ENCODE measurements at regions not wholly inside any gene's neighbourhood (a gene's known extent, or its start where the extent isn't known, plus 50 kb on each side); places are given as distances from the start of the nearest gene placed in this dataset.
A peak's percentile ranks its signal among the peaks of the same experiment; 100 is the strongest.

DNA sequence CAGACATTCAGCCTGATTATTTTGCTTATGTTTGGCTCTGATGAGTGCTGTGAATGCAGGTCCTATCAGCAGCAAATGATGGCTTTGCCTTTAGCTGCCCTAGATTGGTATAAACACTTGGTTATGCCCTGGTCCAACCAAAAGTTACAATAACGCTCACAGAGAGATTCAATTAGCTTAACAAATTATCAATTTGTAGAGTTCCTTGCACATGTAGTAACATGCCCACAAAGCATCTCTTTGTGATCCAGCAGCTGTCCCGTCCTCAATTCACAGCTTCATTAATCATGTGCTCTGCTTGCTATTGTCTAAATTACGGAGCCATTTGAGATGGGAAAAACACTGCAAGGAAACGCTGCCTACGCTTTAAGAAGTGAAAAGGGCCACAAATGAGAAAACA lies 457.9 kb downstream of the HDGFL1 start:
- Histone ChIP-seq H3K4me3 (ENCODE audit: low read depth, low read length) (no peak overlapping the region), H3K36me3 (no peaks in the 10 kb centered on the region), H3K9me3 (no peaks in the 10 kb centered on the region), H3K4me1 (peaks cover 6% of the 10 kb centered on the region), H3K27me3 (no peaks in the 10 kb centered on the region)
- TF ChIP-seq, protein P1, sequence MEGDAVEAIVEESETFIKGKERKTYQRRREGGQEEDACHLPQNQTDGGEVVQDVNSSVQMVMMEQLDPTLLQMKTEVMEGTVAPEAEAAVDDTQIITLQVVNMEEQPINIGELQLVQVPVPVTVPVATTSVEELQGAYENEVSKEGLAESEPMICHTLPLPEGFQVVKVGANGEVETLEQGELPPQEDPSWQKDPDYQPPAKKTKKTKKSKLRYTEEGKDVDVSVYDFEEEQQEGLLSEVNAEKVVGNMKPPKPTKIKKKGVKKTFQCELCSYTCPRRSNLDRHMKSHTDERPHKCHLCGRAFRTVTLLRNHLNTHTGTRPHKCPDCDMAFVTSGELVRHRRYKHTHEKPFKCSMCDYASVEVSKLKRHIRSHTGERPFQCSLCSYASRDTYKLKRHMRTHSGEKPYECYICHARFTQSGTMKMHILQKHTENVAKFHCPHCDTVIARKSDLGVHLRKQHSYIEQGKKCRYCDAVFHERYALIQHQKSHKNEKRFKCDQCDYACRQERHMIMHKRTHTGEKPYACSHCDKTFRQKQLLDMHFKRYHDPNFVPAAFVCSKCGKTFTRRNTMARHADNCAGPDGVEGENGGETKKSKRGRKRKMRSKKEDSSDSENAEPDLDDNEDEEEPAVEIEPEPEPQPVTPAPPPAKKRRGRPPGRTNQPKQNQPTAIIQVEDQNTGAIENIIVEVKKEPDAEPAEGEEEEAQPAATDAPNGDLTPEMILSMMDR (IDR thresholded peaks at IDR 0.05; ENCODE audit: low read depth, low read length): no peak
- peak; percentile 7 for DNase-seq

DNA sequence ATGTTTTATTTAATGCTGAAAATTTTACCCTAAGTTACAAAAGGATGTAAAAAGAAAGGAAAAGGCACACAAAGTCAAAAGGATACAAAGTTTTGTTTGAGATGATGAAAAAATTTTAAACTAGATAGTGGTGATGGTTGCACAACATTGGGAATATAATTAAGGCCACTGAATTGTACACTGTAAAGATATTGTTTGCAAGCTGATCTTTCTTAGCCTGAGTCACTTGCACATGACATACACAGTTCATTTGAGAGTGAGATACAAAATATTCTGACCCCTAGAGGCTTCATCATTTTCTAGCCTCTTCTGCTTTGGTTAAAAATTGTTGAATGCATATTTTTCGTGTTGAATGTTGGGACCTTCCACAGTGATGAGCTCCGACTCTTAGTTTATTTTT lies 462.6 kb downstream of the HDGFL1 start:
- Histone ChIP-seq H3K4me1 (peaks cover 5% of the 10 kb centered on the region), H3K4me3 (ENCODE audit: low read depth, low read length) (no peak overlapping the region), H3K36me3 (no peaks in the 10 kb centered on the region), H3K27me3 (no peaks in the 10 kb centered on the region), H3K9me3 (no peaks in the 10 kb centered on the region)
- DNase-seq: no peak
- TF ChIP-seq, protein P1 (IDR thresholded peaks at IDR 0.05; ENCODE audit: low read depth, low read length): no peak

DNA sequence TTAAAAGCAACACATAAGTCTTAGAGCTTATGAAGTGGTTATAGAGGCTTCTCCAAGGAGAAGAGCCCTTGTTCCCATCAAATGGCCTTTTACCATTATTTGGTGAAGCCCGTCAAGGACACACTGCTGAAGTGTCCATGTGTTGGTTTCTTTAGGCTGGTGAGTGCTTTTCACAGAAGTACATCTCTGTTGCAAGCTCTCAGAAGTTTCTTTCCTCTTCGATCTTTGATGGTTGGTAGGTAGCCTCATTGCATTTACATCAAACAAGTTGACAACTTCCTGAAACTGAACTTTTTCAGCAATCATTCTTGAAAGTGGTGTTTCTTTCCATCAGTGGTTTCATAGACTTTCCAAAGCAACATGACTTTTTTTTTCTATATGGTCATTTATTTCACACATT lies 465.6 kb downstream of the HDGFL1 start:
- Histone ChIP-seq H3K27me3 (no peaks in the 10 kb centered on the region), H3K36me3 (no peaks in the 10 kb centered on the region), H3K9me3 (no peaks in the 10 kb centered on the region), H3K4me3 (ENCODE audit: low read depth, low read length) (no peak overlapping the region), H3K4me1 (no peaks in the 10 kb centered on the region)
- no peak for DNase-seq
- TF ChIP-seq, protein P1 (IDR thresholded peaks at IDR 0.05; ENCODE audit: low read depth, low read length): no peak

DNA sequence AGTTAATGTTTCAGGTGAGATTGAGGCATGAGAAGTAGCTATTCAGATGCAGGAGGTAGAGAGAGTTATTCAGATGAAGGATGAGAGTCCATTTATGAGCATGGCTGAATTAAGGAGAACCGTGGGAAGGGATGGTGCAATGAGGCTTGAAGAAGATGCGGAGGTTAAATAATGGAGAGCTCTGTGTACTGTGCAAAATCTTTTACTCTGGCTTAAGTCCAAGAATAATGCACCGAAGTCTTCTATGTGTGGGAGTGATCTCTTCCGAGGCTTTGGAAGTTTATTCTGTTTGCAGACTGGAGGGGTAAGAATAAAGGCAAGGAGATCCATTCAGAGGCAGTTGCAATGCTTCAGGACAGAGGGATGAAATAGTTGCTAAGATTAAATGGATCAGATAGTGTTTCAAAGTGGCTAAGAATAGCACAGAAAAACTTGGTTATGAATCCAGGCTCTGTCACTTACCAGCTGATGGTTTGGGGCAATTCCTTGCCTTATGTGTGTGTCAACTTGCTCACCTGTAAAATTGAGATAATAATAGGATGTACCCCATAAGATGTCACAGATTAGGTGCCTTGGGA lies 467.1 kb downstream of the HDGFL1 start:
- H3K4me3 ChIP-seq (ENCODE audit: low read depth, low read length): no peak overlapping the region

DNA sequence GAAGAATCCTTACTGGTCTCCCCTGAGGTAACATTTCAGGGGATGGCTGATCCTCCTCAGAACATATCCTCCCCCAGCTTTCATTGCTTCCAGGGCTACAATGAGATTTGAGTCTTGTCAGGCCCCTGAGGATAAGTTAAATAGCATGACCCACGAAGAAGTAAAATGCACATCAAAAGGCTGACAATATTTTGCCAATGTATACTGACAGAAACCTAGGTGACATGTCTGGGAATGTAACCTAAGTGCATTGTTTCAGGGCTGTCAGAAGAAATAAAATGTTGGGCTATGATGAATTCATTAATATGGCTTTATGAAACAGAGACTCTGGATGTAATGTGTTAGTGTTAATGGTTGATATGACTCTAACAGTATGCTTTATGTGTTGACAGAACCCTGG lies 471.5 kb downstream of the HDGFL1 start:
- Histone ChIP-seq H3K9me3 (no peaks in the 10 kb centered on the region), H3K36me3 (no peaks in the 10 kb centered on the region), H3K4me3 (ENCODE audit: low read depth, low read length) (no peak overlapping the region), H3K27me3 (no peaks in the 10 kb centered on the region), H3K4me1 (no peaks in the 10 kb centered on the region)
- TF ChIP-seq, protein P1 (IDR thresholded peaks at IDR 0.05; ENCODE audit: low read depth, low read length): no peak
- DNase-seq: no peak

More for the DNA sequence above, 467.1 kb downstream of the HDGFL1 start:
- H3K4me1 ChIP-seq: no peaks in the 10 kb centered on the region
- no peaks in the 10 kb centered on the region for H3K27me3 ChIP-seq
- no peak for DNase-seq
- no peaks in the 10 kb centered on the region for H3K36me3 ChIP-seq
- TF ChIP-seq, protein P1 (IDR thresholded peaks at IDR 0.05; ENCODE audit: low read depth, low read length): no peak
- no peaks in the 10 kb centered on the region for H3K9me3 ChIP-seq

DNA sequence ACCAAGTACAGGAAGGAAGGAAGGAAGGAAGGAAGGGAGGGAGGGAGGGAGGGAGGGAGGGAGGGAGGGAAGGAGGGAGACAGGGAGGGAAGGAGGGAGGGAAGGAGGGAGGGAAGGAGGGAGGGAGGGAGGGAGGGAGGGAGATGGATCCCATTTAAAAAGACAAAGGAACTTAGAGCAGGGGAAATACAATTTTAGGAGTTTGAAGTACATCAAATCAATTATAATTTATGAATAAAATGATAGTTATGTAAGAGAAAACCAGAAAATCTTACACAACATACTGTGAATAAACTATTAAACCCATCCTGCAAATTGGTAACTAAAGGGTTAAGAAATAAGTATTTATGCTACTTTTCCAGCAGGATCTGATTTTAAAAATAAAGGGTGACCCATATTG lies 475.9 kb downstream of the HDGFL1 start:
- TF ChIP-seq, protein P1 (IDR thresholded peaks at IDR 0.05; ENCODE audit: low read depth, low read length): no peak
- H3K9me3 ChIP-seq: no peaks in the 10 kb centered on the region
- DNase-seq: no peak
- no peak overlapping the region for H3K4me3 ChIP-seq (ENCODE audit: low read depth, low read length)
- no peaks in the 10 kb centered on the region; the same call in 1 of the 2 replicates for H3K4me1 ChIP-seq
- H3K36me3 ChIP-seq: no peaks in the 10 kb centered on the region
- H3K27me3 ChIP-seq: no peaks in the 10 kb centered on the region
